NCI-H2227 treated with DMSO at 0.1 percent for 48 hours (cell line): ENCODE measurements at regions not wholly inside any gene's neighbourhood (a gene's known extent, or its start where the extent isn't known, plus 50 kb on each side); places are given as distances from the start of the nearest gene placed in this dataset.
"Not testable (repeated sequence)": the region's sequence is repeated elsewhere in the genome, so short reads cannot be mapped to it uniquely, and the experiment has no call there.

Experiments used
- DNase-seq: peaks from one replicate; lab custom pipeline; 2025; lab: John Stamatoyannopoulos, UW

DNA sequence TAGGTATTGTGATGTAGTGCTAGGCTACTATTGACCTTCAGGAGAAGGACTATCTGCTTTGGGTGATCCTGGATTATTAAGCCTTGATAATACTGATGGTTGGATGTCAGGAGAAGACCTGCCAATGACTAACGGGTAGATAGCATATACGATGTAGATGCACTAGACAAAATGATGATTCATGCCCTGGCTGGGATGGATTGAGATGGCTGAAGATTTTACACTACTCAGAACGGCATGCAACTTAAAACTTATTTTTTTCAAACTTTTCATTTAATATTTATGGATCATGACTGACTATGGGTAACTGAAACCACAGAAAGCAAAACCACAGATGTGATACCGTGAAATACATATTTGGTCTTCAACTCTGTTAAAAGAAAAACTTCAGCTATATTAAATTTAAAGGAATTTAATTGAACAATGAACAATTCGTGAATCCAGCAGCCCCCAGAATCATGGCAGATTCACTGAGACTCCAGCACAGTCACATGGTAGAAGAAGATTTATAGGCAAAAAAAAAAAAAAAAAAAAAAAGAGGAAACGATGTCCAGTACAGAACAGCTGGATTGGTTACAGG is 124.6 kb upstream of the CDK13 start:
- DNase-seq = no peak

DNA sequence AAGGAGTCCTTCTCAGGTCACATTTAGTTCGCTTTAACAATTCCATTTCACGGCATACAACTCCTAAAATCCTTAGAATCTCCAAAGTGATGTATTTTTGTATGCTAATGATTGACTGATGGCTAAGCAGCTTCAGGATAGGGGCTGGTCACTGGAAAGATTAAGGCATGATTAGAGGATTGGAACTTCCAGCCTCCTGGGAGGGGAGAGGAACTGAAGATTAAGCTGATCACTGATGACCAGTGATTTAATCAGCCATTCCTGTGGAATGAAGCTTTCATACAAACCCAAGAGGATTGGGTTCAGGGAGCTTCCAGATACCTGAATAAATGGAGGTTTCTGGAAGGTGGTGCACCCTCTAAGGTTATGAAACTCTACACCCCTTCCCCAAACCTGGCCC is 123.9 kb upstream of the CDK13 start:
- DNase-seq = no peak

DNA sequence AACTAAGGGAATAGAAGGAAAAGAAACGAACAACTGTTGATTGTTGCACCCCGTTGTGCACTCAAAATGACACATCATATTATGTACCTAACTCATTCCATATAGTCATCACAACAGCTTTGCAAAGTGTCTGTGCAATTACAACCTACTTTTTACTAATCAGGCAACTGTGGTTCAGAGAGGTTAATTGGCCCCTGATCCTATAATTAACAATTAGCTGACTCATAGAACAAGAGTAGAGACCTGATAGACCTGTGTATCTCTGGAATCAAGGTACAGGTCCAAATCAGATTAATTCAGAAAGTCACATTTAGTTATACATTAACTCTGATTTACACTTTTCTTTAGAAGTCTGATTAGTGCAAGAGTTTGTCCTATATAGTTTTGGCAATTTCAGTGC is 122.5 kb upstream of the CDK13 start:
- no peak for DNase-seq

DNA sequence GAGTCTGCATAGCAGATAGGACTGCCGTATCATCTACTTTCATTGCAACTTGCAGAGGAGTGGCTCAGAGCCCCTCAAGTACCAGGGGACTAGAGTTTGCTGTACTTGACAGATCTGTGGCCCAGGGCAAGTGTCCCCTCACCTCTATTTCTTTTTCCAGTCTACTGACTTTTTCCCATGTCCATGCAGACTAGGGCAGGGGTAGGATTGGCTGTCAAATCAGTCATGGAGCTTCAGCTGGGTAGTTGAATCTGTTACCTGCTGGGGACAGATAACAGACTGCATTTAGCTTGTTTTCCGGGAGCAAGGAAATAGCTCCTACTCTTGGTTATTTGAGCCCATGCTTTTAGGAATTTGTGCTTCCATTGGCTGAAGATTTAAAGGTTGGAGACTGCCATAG is 121.0 kb upstream of the CDK13 start:
- no peak for DNase-seq

DNA sequence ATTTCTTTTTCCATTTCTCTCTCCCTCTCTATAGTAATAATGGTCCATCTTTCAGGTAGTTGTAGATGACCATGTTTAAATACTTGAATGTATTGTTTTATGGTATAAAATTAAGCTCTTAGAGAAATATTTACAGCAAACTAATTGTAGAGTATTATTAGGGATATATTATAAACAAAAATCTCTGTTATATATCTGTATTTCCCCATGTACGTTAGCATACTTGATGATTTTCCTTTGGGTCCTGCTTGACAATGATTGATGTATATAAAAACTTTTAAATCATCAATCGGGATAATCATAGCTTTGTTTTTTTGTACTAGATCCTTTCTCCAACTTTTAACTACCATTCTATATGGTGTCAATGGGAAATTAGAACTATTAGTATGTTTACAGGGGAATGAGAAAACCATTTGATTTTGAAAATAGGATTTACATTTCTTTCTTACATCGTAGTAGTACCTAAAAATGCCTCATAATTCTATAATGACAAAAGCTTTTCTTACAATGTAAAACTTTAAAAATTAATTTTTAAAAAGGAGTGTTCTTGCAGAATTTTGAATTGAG is 117.5 kb upstream of the CDK13 start:
- no peak for DNase-seq

DNA sequence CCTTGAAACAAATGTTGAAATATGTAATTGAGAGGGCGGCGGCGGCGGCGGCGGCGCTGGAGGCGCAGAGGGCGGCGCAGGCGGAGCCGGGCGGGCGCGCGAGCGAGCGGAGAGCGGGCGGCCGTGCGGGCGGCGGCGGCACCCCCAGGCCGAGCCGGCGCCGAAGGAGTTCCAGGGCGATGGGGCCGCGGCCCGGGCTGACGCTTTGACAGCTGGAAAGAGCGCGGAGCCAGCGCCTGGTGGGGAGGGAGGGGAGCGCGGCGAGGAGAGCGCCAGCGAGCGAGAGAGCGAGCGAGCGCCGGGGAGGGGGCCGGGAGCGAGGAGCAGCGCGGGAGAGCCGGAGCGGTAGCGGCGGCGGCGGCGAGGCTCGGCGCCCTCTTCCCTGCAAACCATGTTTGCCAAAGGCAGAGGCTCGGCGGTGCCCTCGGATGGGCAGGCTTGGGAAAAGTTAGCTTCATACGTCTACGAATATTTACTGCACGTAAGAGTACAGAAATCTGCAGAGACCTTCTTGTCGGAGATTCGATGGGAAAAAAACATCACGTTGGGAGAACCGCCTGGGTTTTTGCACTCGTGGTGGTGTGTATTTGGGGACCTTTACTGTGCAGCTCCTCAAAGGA is 116.8 kb upstream of the CDK13 start:
- peak; percentile 64 for DNase-seq

DNA sequence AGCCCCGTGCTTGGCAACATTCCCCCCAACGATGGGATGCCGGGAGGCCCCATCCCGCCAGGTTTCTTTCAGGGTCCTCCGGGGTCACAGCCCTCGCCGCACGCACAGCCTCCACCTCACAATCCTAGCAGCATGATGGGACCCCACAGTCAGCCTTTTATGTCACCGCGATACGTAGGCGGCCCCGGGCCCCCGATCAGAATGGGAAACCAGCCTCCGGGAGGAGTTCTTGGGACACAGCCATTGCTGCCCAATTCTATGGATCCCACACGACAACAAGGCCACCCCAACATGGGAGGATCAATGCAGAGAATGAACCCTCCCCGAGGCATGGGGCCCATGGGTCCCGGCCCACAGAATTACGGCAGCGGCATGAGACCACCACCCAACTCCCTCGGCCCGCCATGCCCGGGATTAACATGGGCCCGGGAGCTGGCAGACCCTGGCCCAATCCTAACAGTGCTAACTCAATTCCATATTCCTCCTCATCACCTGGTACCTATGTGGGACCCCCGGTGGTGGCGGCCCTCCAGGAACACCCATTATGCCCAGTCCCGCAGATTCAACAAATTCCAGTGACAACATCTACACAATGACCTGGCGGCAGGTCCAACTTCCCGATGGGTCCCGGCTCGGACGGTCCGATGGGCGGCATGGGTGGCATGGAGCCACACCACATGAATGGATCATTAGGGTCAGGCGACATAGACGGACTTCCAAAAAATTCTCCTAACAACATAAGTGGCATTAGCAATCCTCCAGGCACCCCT is 116.0 kb upstream of the CDK13 start:
- DNase-seq = not testable (repeated sequence)

DNA sequence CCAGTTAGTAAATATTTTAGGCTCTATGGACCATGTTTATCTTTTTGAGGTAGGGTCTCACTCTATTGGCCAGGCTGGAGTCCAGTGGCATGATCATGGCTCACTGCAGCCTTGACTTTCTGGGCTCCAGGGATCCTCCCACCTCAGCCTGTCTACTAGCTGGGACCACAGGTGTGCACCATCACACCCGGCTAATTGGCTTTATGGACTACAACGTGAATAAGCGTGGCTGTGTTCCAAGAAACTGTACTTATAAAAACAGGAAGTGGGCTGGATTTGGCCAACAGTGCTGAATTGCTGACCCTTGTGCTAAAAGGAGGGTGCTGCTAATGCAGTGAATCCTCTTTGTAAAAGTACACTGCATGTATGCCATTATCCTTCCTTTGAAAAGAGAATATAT is 111.7 kb upstream of the CDK13 start:
- peak; percentile 52 for DNase-seq

DNA sequence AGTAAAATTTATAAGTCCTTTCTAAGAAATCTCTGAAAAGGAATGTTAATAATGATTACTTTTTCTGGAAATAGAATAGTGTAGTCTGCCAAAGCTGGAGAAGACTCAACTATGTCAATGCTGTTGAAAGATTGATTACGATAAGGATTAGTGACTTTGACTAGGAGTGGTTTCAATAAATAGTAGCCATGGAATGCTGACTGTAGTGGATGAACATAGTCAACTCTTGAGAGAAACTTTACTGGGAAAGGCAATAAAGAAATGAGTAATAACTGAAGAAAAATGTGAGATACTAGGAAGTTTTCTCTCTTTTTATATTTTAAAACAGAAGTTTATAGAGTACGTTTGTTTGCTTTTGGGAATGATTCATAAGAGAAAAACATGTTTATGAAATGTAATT is 105.0 kb upstream of the CDK13 start:
- no peak for DNase-seq

DNA sequence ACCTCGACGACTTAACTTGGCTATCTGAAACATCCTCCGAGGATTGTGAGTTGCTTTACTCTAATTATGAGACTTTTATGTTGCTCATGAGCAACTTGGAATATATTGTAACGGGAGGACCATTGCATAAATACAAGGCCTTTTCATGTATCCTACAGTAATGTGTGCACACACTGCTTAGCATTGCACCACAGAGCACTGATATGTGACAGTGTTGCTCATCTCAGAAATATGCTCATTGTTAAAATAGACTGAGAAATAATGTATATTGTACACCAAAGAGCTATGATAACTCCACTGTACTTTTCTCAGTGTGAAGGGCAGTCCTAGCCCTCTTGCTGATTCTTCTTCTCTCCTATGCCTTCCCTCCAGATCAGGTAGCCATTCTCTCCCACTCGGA is 102.8 kb upstream of the CDK13 start:
- DNase-seq = no peak

DNA sequence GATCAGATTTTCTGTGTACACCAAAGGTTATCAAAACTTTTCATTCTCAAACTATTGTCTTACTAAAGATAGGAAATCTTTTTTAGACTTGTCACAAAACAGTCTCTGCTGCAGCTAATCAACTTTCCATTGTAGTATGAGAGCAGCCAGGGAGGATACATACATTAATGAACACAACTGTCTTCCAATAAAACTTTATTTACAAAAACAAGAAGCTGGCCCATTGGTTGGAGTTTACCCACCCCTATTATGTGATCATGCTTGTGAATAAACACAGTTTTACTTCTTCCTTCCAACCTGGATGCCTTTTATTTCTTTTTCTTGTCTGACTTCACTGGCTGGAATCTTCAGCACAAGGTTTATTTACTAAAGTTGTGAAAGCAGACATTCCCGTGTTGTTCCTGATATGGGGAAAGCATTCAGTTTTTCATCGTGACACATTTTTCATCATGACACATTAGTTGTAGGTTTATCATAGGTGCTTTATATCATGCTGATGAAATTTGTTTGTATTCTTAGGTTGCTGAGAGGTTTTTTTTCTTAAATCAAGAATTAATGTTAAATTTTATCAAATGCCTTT is 98.5 kb upstream of the CDK13 start:
- no peak for DNase-seq

DNA sequence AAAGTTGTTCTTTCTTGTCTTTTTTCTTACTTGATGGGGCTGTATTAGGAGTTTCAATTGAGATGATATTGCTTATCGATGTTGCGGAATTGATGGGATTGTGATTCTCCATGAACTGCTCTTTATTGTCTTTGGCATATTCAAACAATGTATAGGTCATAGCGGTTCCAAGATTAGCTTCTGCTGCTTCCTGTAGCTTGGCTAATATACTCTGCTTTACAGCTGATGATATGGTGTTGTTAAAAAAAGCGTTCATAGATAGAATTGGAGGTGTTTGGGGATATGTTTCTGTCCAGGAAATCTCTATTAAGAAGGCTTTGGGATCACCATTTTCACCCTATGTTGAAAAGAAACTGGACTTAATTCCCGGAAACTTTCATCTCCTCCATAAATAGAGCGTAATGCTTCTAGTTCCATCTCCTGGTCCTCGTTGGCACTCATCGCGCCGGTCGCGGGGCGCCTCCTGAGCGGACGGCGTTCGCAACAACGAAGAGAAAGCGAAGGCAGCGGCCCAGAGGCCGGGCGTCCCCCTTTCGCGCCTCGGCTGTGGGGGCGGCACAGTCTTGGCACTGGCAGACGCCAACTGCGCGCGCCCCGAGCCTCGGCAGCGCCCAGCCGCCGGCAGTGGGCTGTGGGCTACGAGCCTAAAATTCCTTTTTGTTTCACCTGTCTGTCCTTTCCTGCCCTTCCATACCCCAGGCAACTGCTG is 95.3 kb upstream of the CDK13 start:
- DNase-seq = not testable (repeated sequence)

DNA sequence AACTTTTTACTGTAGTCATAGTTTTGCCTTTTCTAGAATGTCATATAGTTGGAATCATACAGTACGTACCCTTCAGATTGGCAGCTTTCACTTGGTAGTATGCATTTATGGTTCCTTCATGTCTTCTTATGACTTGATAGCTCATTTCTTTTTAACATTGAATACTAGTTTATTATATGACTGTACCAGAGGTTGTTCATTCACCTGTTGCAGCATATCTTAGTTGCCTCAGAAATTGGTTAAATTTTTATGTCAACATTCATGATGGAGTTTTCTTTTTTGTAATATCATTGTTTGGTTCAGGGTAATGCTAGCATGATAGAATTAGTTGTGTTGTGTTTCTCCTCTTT is 94.8 kb upstream of the CDK13 start:
- no peak for DNase-seq

DNA sequence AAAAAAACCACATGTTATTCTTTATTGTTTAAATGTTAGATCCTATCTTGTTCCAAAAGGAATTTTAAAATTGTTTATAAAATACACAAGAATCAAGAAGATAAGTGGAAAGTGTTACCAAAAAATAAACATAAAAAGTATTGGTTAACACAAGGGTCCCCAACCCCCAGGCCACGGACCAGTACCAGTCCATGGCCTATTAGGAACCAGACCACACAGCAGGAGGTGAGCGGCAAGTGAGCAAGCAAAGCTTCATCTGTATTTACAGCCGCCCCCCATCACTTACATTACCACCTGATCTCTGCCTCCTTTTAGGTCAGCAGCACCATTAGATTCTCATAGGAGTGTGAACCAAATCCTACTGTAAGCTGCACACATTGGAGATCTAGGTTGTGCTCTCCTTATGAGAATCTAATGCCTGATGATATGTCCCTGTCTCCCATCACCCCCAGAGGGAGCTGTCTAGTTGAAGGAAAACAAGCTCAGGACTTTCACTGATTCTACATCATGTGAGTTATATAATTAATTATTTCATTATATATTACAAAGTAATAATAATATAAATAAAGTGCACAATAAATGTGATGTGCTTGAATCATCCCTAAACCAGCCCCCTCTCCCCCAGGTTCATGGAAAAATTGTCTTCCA is 86.3 kb upstream of the CDK13 start:
- DNase-seq = not testable (repeated sequence)

DNA sequence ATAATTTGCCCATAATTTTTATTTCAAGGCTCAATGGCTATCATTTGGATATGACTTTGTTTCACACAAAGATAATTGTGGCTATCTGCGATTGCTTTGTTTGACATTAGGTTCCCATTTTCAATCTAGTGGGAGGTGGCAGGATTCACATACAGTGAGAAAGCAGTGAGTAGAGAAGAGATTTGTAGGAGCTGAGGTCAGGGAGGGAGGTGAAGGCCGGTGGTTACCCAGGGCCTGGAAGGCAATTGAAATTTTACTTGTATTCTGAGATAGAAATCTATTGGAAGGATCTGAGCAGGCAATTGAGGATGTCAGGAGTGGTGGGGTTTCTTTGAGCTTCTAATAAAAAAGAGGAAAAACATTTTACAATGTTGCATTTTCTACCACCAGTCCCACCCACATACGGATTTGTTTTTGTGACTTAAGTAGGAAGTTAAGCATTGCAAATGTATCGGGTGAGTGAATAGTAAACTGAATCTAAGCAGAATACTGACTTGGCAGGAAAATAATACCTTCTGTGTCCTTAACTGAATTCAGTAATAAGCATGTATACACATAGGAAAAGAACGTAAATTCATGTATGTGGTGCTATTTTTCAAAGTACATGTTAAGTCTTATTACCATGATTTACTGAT is 80.1 kb upstream of the CDK13 start:
- not testable (repeated sequence) for DNase-seq

DNA sequence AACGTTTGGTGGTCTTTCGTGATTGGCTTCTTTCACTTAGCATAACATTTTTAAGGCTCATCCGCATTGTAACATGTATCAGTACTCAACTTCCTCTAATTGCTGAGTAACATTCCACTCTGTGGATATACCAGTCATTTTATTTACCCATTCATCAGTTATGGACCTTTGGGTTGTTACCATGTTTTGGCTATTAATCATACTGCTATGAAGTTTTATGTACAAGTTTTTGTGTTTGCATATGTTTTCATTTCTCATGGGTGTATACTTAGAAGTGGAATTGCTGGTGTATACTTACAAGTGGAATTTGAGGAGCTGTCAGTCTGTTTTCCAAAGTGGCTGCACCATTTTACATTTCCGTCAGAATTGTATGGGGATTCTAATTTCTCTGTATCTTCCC is 78.4 kb upstream of the CDK13 start:
- not testable (repeated sequence) for DNase-seq

DNA sequence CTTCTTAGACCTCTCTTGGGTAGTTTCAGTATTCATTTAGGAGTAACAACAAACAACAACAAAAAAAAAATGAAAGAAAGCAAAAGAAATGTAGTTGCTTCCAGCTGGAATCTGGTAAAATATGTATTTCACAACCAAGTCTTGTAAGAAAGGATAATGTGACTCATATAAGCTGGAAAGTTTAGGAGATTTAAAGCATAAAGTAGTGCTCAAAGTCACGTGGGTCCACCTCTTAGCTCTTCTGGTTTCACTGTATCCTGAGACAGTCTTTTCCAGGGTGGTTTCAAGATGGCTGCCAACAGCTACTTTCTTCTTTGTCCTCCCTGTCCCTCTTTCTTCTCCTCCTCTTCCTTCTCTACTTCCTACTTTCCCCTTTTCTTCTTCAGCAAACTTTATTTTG is 69.5 kb upstream of the CDK13 start:
- DNase-seq = no peak

DNA sequence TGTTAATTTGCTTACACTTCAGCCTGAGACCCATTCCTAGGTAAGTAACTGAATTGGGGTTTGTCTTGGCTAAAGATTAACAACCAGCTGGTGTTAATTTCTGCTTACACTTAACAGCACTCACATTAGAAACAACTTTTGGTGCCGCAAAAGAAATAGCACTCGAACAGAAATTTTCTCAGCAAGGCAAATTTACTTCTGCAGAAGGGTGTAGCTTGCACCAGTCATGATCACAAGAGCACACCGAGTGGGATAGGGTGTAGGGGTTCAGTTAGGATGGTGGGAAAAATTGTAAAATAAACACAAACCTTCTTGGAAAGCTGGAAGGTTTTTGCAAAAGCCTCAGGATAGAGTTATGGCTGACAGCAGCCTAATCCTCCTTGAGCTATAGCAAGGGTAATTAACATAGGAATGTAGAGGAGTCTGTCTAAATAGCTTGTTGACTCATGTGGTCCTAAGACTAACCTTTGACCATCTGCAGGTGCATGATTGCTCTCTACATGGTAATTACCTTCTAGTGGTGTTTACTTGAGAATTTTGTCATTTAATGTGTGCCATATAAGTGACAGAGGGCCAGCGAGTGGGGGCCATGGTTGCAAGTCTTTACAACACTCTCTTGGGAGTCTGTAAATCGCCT is 67.8 kb upstream of the CDK13 start:
- DNase-seq = no peak

DNA sequence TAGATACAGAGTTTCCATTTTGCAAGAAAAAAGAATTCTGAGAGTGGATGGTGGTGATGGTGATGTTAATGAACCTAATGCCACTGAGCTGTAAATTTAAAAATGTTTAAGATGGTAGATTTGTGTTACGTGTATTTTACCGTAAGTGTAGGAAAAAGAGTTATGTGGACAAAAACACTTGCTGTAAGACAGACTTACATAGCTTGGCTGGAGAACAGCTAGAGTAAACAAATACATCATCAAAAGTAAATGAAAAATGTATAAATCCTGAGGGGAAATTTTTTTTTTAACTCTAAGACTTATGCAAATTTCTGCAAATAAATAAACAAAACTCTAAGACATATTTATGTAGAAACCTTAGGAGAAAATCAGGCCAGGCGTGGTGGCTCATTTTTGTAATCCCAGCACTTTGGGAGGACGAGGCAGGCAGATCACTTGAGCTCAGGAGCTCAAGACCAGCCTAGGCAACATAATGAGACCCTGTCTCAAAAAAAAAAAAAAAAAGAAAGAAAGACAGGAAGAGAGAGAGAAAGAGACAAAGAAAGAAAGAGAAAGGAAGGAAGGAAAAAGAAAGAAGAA is 66.2 kb upstream of the CDK13 start:
- no peak for DNase-seq

DNA sequence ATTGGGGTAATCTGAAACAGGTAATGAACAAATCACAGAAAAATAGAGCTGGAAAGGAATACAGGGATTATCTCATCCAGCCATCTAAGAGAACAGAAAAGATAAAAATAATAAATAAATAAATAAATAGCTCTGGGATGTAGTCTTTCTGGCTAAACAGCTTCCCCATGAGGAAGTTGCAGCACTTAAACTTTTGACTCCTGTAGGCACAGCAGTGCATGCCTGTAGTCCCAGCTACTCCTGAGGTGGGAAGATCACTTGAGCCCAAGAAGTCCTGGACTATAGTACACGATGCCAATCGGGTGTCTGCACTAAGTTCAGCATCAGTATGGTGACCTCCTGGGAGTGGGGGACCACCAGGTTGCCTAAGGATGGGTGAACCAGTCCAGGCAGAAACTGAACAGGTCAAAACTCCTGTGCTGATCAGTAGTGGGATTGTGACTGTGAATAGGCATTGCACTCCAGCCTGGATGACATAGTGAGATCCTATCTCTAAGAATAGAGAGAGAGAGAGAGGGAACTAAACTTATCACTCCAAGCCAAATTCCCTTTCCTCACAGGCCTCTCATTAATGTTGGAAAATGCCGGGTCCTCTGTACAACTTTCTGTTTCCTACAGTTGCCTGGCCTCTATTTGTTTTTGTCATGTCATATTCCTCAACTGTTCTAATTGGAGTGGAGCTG is 61.7 kb upstream of the CDK13 start:
- DNase-seq = no peak
